DND-41 (cell line): ENCODE measurements at regions not wholly inside any gene's neighbourhood (a gene's known extent, or its start where the extent isn't known, plus 50 kb on each side); places are given as distances from the start of the nearest gene placed in this dataset.
A peak's percentile ranks its signal among the peaks of the same experiment; 100 is the strongest.

Experiments
- EZH2 ChIP-seq: IDR thresholded peaks from 3 replicates; pipeline ENCODE4 v1.6.1; 2012; ENCODE audit warnings: borderline replicate concordance, low read depth, mild to moderate bottlenecking, moderate library complexity, low read length, inconsistent platforms; ENCODE audit not compliant: severe bottlenecking
- TF ChIP-seq, protein P1 (sequence below): IDR thresholded peaks from 2 replicates; pipeline ENCODE4 v1.5.1; 2012; ENCODE audit warnings: borderline replicate concordance, low read length, moderate library complexity, mild to moderate bottlenecking; ENCODE audit not compliant: poor library complexity, severe bottlenecking; ENCODE audit errors: extremely low read depth

DNA sequence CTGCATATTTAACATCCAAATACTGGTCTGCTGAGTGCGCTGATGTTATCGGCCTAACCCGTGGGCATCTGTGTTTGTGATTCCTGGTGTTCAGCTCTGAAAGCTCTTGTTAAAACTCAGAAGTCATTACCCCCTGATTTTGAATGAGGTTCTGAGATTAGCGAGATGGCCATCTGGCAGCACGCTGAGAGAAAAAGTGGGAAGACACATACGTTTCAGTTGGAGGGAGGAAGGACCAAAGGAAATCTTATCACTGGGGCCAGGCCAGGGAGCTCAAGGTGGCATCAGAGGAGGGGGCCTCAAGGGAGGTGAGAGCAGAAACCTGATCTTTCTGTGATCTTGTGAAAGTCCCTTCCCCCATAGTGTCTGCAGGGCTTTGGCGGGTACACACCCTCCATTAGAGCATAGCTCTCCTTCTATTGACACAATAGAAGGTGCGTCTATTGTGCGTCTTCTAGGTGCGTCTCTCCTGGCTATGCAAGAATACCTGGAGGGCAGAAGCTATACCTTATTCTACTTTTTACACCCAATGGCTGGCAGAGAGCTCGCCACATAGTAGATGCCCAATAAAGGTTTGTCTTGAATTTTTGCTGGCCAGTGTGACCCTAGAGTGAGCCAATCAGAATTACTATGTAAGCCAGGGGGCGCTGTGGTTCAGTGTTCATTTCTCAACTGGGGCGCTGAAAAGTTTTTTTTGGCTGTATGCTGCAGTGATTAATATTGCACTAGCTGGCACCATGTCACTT, 182.4 kb downstream of the SHQ1 start:
- no peak for TF ChIP-seq EZH2
- TF ChIP-seq, protein P1, sequence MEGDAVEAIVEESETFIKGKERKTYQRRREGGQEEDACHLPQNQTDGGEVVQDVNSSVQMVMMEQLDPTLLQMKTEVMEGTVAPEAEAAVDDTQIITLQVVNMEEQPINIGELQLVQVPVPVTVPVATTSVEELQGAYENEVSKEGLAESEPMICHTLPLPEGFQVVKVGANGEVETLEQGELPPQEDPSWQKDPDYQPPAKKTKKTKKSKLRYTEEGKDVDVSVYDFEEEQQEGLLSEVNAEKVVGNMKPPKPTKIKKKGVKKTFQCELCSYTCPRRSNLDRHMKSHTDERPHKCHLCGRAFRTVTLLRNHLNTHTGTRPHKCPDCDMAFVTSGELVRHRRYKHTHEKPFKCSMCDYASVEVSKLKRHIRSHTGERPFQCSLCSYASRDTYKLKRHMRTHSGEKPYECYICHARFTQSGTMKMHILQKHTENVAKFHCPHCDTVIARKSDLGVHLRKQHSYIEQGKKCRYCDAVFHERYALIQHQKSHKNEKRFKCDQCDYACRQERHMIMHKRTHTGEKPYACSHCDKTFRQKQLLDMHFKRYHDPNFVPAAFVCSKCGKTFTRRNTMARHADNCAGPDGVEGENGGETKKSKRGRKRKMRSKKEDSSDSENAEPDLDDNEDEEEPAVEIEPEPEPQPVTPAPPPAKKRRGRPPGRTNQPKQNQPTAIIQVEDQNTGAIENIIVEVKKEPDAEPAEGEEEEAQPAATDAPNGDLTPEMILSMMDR, result peak; percentile 57
